Lower leg skin (tissue), 4 donors: ENCODE measurements at regions not wholly inside any gene's neighbourhood (a gene's known extent, or its start where the extent isn't known, plus 50 kb on each side); places are given as distances from the start of the nearest gene placed in this dataset.

Experiments
- DNase-seq, 2 donors: peaks; one replicate each; pipeline ENCODE4 v3.0.0-alpha.2; 2019; ENCODE audit warnings: low spot score in 2 of 2
- H3K4me3 ChIP-seq: fragments of 200-600 bp; sonication (generic); 2 replicates; pipeline ENCODE4 v1.5.1; 2017; ENCODE audit warnings: mild to moderate bottlenecking, low read depth; ENCODE audit not compliant: poor library complexity, severe bottlenecking
- CTCF ChIP-seq, 3 donors: fragments of 450-650 bp; IDR thresholded peaks; one replicate each; pipeline ENCODE4 v1.5.1; 2016; ENCODE audit warnings: antibody characterized with exemption in 3 of 3, mild to moderate bottlenecking in 3 of 3, moderate library complexity in 2 of 3
- POLR2A ChIP-seq, 2 donors: fragments of 450-650 bp; IDR thresholded peaks; one replicate each; pipeline ENCODE4 v1.6.1; 2016 to 2017; ENCODE audit warnings: antibody characterized with exemption in 2 of 2, mild to moderate bottlenecking in 1 of 2, moderate library complexity in 1 of 2
- WGBS, 2 donors: methylation state at CpG; one replicate each; pipeline ENCODE4 v1.1.5; 2018; 5-methylcytosine and 5-hydroxymethylcytosine counted together
- intact Hi-C: fragments of 100-400 bp; cut with DNase I; formaldehyde crosslinking; loops from one replicate; pipeline ENCODE4 v1.15.0; 2023; ENCODE audit warnings: low total_unique reads

- no peak overlapping the region for H3K4me3 ChIP-seq
- DNase-seq = no peak
- WGBS, 2 donors = 78 to 86% methylated on average over 1 of the region's 1 CpG
- TF ChIP-seq POLR2A (IDR thresholded peaks at IDR 0.05) (no peak), CTCF (IDR thresholded peaks at IDR 0.05) (no peak)
- intact Hi-C loops = no loop called here
Measured at GRCh38 chr3:74119221-74119620, 494.5 kb upstream of the PDZRN3 start.

- TF ChIP-seq CTCF (IDR thresholded peaks at IDR 0.05) (no peak), POLR2A (IDR thresholded peaks at IDR 0.05) (no peak)
- 84 to 86% methylated on average over 3 of the region's 3 CpGs for WGBS, 2 donors
- no peak overlapping the region for H3K4me3 ChIP-seq
- intact Hi-C loops = no loop called here
- DNase-seq = no peak
Measured at GRCh38 chr3:74115906-74116305, 491.2 kb upstream of the PDZRN3 start.

DNA sequence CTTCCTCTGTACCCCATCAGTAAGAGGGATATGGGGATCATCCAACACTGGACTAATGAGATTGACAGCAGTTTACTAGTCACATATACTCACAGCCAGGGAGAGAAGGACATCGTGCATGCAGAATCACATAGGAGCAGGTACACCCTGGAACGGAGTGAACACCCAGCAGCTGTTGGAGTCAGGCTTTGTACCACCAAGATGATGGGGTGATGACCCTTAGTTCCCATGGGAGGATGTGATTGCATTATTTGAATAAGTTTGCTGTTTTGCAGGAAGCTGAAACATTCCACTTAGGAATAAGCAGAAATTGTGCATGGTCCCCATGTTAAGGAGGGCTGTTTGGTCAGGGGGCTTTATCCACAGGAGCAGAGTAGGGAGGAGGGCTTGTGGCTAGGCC lies 482.7 kb upstream of the PDZRN3 start:
- intact Hi-C loops = no loop called here
- no peak for DNase-seq
- 77 to 79% methylated on average over 2 of the region's 2 CpGs for WGBS, 2 donors
- no peak for TF ChIP-seq POLR2A (IDR thresholded peaks at IDR 0.05)
- TF ChIP-seq CTCF (IDR thresholded peaks at IDR 0.05) = no peak
- no peak overlapping the region for H3K4me3 ChIP-seq

DNA sequence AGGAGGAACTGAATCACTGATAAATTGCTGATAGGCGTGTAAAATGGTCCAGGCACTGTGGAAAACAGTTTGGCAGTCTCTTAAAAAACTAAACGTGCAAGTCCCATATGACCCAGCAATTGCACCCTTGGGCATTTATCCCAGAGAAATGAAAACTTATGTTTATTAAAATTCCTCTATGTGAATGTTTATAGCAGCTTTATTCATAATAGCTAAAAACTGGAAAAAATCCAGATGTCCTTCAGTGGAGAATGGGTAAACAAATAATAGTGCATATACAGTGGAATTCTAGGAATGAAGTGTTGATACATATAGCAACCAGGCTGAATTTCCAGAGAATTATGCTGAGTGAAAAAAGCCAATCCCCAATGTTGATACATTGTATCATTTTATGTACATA lies 482.2 kb upstream of the PDZRN3 start:
- no peak overlapping the region for H3K4me3 ChIP-seq
- WGBS, 2 donors = 21 to 26% methylated on average over 2 of the region's 2 CpGs
- TF ChIP-seq CTCF (IDR thresholded peaks at IDR 0.05) = no peak
- no peak for TF ChIP-seq POLR2A (IDR thresholded peaks at IDR 0.05)
- no peak for DNase-seq
- intact Hi-C loops = no loop called here

- intact Hi-C loops = no loop called here
- 57 to 76% methylated on average over 2 of the region's 2 CpGs for whole genome bisulfite sequencing, 2 donors
- TF ChIP-seq CTCF (IDR thresholded peaks at IDR 0.05) (no peak), POLR2A (IDR thresholded peaks at IDR 0.05) (no peak)
- no peak for DNase-seq
- no peak overlapping the region for H3K4me3 ChIP-seq
Measured at GRCh38 chr3:74091204-74091603, 466.5 kb upstream of the PDZRN3 start.

DNA sequence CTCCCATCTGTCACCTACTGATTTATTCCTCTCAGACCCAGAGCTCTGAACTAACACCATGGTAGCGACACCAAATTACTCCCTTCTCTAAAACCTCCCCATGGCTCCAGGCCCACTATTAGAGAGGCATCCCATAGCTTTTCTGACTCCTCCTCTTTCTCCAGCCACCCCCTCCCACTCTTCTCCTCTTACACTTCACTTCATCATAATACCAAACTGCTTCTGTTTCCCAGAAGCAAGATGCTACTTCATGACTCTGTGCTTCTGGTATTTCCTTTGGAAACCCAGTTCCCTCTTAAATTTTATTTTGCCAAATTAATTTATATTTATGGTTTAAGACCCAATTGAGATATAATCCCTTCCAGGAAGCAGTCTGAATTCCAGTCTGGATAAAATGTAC lies 465.1 kb upstream of the PDZRN3 start:
- 36 to 59% methylated on average over 1 of the region's 1 CpG for WGBS, 2 donors

More for the DNA sequence above, 465.1 kb upstream of the PDZRN3 start:
- TF ChIP-seq POLR2A (IDR thresholded peaks at IDR 0.05) (no peak), CTCF (IDR thresholded peaks at IDR 0.05) (no peak)
- no peak overlapping the region for H3K4me3 ChIP-seq
- intact Hi-C loops = no loop called here
- DNase-seq = no peak
